ENCODE measurements at regions not wholly inside any gene's neighbourhood (a gene's known extent, or its start where the extent isn't known, plus 50 kb on each side); places are given as distances from the start of the nearest gene placed in this dataset.

GRCh38 chr10:107657851-107658250, 493.3 kb upstream of the SORCS1 start:
- FAIRE-seq (no peak), DNase-seq (ENCODE audit: low spot score) (no peak)

GRCh38 chr10:107656932-107657331, 492.4 kb upstream of the SORCS1 start:
- no peak for DNase-seq (ENCODE audit: low spot score)

GRCh38 chr10:107653832-107654287, 489.4 kb upstream of the SORCS1 start:
- DNase-seq (ENCODE audit: low spot score) (no peak), FAIRE-seq (no peak)

More at GRCh38 chr10:107656932-107657331, 492.4 kb upstream of the SORCS1 start:
- no peak for FAIRE-seq

- no peak for DNase-seq (ENCODE audit: low spot score)
- FAIRE-seq, result no peak
Observed at GRCh38 chr10:107650939-107651338, 486.4 kb upstream of the SORCS1 start.

- no peak for DNase-seq (ENCODE audit: low spot score)
- peak; percentile 45 for FAIRE-seq
Observed at GRCh38 chr10:107649249-107649648, 484.7 kb upstream of the SORCS1 start.

- DNase-seq (ENCODE audit: low spot score) (no peak), FAIRE-seq (no peak)
Observed at GRCh38 chr10:107647462-107647861, 483.0 kb upstream of the SORCS1 start.

- DNase-seq (ENCODE audit: low spot score) (no peak), FAIRE-seq (no peak)
Observed at GRCh38 chr10:107631876-107632275, 467.4 kb upstream of the SORCS1 start.

GRCh38 chr10:107626862-107627261, 462.4 kb upstream of the SORCS1 start:
- DNase-seq (ENCODE audit: low spot score), result no peak
- no peak for FAIRE-seq

- no peak for DNase-seq (ENCODE audit: low spot score)
- no peak for FAIRE-seq
Observed at GRCh38 chr10:107623292-107623691, 458.8 kb upstream of the SORCS1 start.

GRCh38 chr10:107619139-107619538, 454.6 kb upstream of the SORCS1 start:
- FAIRE-seq (no peak), DNase-seq (ENCODE audit: low spot score) (no peak)

GRCh38 chr10:107618504-107618994, 454.0 kb upstream of the SORCS1 start:
- DNase-seq (ENCODE audit: low spot score) (no peak), FAIRE-seq (no peak)

GRCh38 chr10:107616463-107617410, 452.2 kb upstream of the SORCS1 start:
- DNase-seq (ENCODE audit: low spot score), result no peak
- FAIRE-seq, result no peak

GRCh38 chr10:107616031-107616430, 451.5 kb upstream of the SORCS1 start:
- FAIRE-seq (no peak), DNase-seq (ENCODE audit: low spot score) (no peak)

GRCh38 chr10:107614939-107615685, 450.6 kb upstream of the SORCS1 start:
- FAIRE-seq (no peak), DNase-seq (ENCODE audit: low spot score) (no peak)

GRCh38 chr10:107611115-107611514, 446.6 kb upstream of the SORCS1 start:
- no peak for FAIRE-seq
- DNase-seq (ENCODE audit: low spot score), result no peak

- DNase-seq (ENCODE audit: low spot score) (no peak), FAIRE-seq (no peak)
Observed at GRCh38 chr10:107589081-107589480, 424.6 kb upstream of the SORCS1 start.

GRCh38 chr10:107585630-107586029, 421.1 kb upstream of the SORCS1 start:
- FAIRE-seq (no peak), DNase-seq (ENCODE audit: low spot score) (no peak)

- DNase-seq (ENCODE audit: low spot score) (no peak), FAIRE-seq (no peak)
Observed at GRCh38 chr10:107583974-107584373, 419.5 kb upstream of the SORCS1 start.

- no peak for FAIRE-seq
- no peak for DNase-seq (ENCODE audit: low spot score)
Observed at GRCh38 chr10:107579970-107580369, 415.5 kb upstream of the SORCS1 start.

- FAIRE-seq, result no peak
- DNase-seq (ENCODE audit: low spot score), result no peak
Observed at GRCh38 chr10:107577221-107577620, 412.7 kb upstream of the SORCS1 start.

- no peak for FAIRE-seq
- DNase-seq (ENCODE audit: low spot score), result no peak
Observed at GRCh38 chr10:107576746-107577145, 412.2 kb upstream of the SORCS1 start.

- FAIRE-seq, result no peak
Observed at GRCh38 chr10:107565014-107565413, 400.5 kb upstream of the SORCS1 start.

More at GRCh38 chr10:107565014-107565413, 400.5 kb upstream of the SORCS1 start:
- DNase-seq (ENCODE audit: low spot score), result no peak
